GM23338 (cell line): ENCODE measurements at regions not wholly inside any gene's neighbourhood (a gene's known extent, or its start where the extent isn't known, plus 50 kb on each side); places are given as distances from the start of the nearest gene placed in this dataset.

Source experiments
- CREB1 ChIP-seq: fragments of 250-450 bp; sonication (Bioruptor Pico); IDR thresholded peaks from 2 replicates; pipeline ENCODE4 v1.5.0; 2020; ENCODE audit warnings: low read depth, mild to moderate bottlenecking, moderate library complexity
- EZH2 ChIP-seq: fragments of 200-600 bp; sonication (generic); IDR thresholded peaks from one replicate; pipeline ENCODE4 v1.8.0; 2017; ENCODE audit warnings: antibody characterized with exemption, mild to moderate bottlenecking, low read depth; ENCODE audit not compliant: unreplicated experiment
- POLR2AphosphoS5 ChIP-seq: IDR thresholded peaks from 2 replicates; pipeline ENCODE4 v1.6.1; 2016; ENCODE audit warnings: antibody characterized with exemption, low read depth
- STAT1 ChIP-seq: IDR thresholded peaks from one replicate; pipeline ENCODE4 v1.6.1; 2016; ENCODE audit warnings: antibody characterized with exemption; ENCODE audit not compliant: unreplicated experiment
- ZNF114 ChIP-seq: fragments of 250-450 bp; sonication (Bioruptor Pico); IDR thresholded peaks from 2 replicates; pipeline ENCODE4 v1.5.0; 2020; ENCODE audit warnings: mild to moderate bottlenecking, moderate library complexity
- ZNF462 ChIP-seq: fragments of 250-450 bp; sonication (Bioruptor Pico); IDR thresholded peaks from 2 replicates; pipeline ENCODE4 v1.5.0; 2020; ENCODE audit warnings: mild to moderate bottlenecking, moderate library complexity
- TF ChIP-seq, protein P1 (sequence below), 2 experiments: fragments of 200-600 bp in 1 of 2; sonication (generic) in 1 of 2; conservative IDR thresholded peaks; 2 replicates each; pipeline versions ENCODE4 v1.5.1 to v1.6.1; 2016 to 2017; ENCODE audit warnings: antibody characterized with exemption in 2 of 2, low read depth in 2 of 2, mild to moderate bottlenecking in 2 of 2, moderate library complexity in 1 of 2
- TF ChIP-seq, protein P2 (sequence below): IDR thresholded peaks from one replicate; pipeline ENCODE4 v1.6.1; 2018; ENCODE audit warnings: antibody characterized with exemption; ENCODE audit not compliant: unreplicated experiment

DNA sequence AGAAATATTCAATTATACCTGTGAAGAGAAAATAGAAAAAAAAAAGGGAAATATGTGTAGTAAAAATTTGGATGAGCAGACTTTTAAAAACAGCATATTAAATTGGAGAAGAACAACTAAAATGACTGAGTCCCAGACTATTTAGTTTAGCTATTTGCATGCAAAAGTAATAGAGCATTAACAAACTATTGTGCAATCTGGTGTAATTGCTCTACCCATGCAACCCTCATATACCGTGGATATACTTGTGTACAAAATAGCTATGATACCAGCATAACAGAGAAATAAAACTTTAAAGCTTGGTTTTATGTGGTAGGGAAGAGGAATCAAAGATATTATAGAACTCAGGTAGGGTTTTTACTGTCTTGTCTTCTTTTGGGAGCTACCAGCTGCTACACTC, 78.7 kb upstream of the PRDM9 start:
- TF ChIP-seq, protein P1, sequence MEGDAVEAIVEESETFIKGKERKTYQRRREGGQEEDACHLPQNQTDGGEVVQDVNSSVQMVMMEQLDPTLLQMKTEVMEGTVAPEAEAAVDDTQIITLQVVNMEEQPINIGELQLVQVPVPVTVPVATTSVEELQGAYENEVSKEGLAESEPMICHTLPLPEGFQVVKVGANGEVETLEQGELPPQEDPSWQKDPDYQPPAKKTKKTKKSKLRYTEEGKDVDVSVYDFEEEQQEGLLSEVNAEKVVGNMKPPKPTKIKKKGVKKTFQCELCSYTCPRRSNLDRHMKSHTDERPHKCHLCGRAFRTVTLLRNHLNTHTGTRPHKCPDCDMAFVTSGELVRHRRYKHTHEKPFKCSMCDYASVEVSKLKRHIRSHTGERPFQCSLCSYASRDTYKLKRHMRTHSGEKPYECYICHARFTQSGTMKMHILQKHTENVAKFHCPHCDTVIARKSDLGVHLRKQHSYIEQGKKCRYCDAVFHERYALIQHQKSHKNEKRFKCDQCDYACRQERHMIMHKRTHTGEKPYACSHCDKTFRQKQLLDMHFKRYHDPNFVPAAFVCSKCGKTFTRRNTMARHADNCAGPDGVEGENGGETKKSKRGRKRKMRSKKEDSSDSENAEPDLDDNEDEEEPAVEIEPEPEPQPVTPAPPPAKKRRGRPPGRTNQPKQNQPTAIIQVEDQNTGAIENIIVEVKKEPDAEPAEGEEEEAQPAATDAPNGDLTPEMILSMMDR (conservative IDR thresholded peaks at IDR 0.05; ENCODE audit: low read depth in 2 of 2): no peak
- no peak for TF ChIP-seq POLR2AphosphoS5
- no peak for TF ChIP-seq CREB1
- no peak for TF ChIP-seq ZNF114
- TF ChIP-seq STAT1: no peak
- no peak for TF ChIP-seq EZH2
- no peak for TF ChIP-seq ZNF462 (CRISPR knock-in tag)
- TF ChIP-seq, protein P2, sequence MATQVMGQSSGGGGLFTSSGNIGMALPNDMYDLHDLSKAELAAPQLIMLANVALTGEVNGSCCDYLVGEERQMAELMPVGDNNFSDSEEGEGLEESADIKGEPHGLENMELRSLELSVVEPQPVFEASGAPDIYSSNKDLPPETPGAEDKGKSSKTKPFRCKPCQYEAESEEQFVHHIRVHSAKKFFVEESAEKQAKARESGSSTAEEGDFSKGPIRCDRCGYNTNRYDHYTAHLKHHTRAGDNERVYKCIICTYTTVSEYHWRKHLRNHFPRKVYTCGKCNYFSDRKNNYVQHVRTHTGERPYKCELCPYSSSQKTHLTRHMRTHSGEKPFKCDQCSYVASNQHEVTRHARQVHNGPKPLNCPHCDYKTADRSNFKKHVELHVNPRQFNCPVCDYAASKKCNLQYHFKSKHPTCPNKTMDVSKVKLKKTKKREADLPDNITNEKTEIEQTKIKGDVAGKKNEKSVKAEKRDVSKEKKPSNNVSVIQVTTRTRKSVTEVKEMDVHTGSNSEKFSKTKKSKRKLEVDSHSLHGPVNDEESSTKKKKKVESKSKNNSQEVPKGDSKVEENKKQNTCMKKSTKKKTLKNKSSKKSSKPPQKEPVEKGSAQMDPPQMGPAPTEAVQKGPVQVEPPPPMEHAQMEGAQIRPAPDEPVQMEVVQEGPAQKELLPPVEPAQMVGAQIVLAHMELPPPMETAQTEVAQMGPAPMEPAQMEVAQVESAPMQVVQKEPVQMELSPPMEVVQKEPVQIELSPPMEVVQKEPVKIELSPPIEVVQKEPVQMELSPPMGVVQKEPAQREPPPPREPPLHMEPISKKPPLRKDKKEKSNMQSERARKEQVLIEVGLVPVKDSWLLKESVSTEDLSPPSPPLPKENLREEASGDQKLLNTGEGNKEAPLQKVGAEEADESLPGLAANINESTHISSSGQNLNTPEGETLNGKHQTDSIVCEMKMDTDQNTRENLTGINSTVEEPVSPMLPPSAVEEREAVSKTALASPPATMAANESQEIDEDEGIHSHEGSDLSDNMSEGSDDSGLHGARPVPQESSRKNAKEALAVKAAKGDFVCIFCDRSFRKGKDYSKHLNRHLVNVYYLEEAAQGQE: no peak
